KG1 (cell line): ENCODE measurements at regions not wholly inside any gene's neighbourhood (a gene's known extent, or its start where the extent isn't known, plus 50 kb on each side); places are given as distances from the start of the nearest gene placed in this dataset.
"Not testable (repeated sequence)": the region's sequence is repeated elsewhere in the genome, so short reads cannot be mapped to it uniquely, and the experiment has no call there.

Experiments used
- DNase-seq: peaks from one replicate; lab custom pipeline; 2025; lab: John Stamatoyannopoulos, UW

GRCh38 chr22:27597703-27598444, 203.7 kb downstream of the MN1 start:
- DNase-seq, result no peak

- DNase-seq, result no peak
Measured at GRCh38 chr22:27598792-27599191, 202.8 kb downstream of the MN1 start.

- DNase-seq, result no peak
Measured at GRCh38 chr22:27601195-27601594, 200.4 kb downstream of the MN1 start.

- DNase-seq, result no peak
Measured at GRCh38 chr22:27602390-27602789, 199.2 kb downstream of the MN1 start.

GRCh38 chr22:27603111-27603799, 198.3 kb downstream of the MN1 start:
- no peak for DNase-seq

- DNase-seq, result no peak
Measured at GRCh38 chr22:27603800-27604144, 197.8 kb downstream of the MN1 start.

GRCh38 chr22:27605390-27605789, 196.2 kb downstream of the MN1 start:
- DNase-seq, result no peak

GRCh38 chr22:27607750-27608149, 193.8 kb downstream of the MN1 start:
- not testable (repeated sequence) for DNase-seq

- DNase-seq, result no peak
Measured at GRCh38 chr22:27609451-27609888, 192.1 kb downstream of the MN1 start.

GRCh38 chr22:27610164-27610563, 191.4 kb downstream of the MN1 start:
- DNase-seq, result not testable (repeated sequence)

GRCh38 chr22:27610863-27611786, 190.4 kb downstream of the MN1 start:
- no peak for DNase-seq

GRCh38 chr22:27612115-27612514, 189.4 kb downstream of the MN1 start:
- DNase-seq, result peak; percentile 99

- DNase-seq, result no peak
Measured at GRCh38 chr22:27613099-27614005, 188.2 kb downstream of the MN1 start.

- no peak for DNase-seq
Measured at GRCh38 chr22:27614006-27614649, 187.4 kb downstream of the MN1 start.

GRCh38 chr22:27614650-27615007, 186.9 kb downstream of the MN1 start:
- no peak for DNase-seq

- no peak for DNase-seq
Measured at GRCh38 chr22:27615408-27615807, 186.1 kb downstream of the MN1 start.

- no peak for DNase-seq
Measured at GRCh38 chr22:27616033-27616432, 185.5 kb downstream of the MN1 start.

- DNase-seq, result no peak
Measured at GRCh38 chr22:27617214-27617881, 184.2 kb downstream of the MN1 start.

- DNase-seq, result no peak
Measured at GRCh38 chr22:27620367-27621154, 181.0 kb downstream of the MN1 start.
